ENCODE measurements at regions not wholly inside any gene's neighbourhood (a gene's known extent, or its start where the extent isn't known, plus 50 kb on each side); places are given as distances from the start of the nearest gene placed in this dataset.

DNA sequence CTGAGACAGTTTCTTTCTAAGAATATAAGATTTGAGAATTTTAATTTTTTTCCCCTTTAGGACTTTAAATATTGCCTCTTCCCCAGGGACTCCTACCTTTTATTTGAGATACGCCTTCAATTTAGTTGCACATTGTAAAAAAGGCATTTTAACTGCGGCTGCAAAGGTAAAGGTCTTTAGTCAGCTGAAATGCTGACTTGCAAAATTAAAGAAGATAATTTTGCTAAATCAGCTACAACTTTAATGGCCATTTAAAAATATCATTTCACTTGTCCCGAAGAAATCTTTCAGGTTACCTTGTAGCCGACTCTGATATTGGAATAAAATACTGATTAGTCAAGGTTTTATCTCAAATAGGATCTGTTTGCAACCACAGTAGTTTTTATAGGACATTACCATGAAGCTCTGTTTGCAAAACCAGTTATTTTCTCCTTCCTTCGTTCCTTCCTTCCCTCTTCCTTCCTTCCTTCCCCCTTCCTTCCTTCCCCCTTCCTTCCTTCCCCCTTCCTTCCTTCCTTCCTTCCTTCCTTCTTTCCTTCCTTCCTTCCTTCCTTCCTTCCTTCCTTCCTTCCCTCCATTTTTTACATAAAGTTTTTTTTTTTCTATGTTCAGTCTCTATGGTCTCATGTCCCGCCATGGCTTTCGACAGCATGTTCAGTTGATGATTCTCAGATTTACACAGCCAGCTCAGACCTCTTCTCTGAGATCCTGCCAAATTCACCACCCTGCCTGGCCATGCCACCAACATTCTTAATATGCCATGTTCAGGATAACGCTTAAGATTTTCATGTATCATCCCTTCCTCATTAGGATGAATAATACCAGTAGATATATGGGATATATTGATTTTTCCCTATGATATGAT lies 405.4 kb upstream of the PRKX start:
- TF ChIP-seq POLR2AphosphoS5 (IDR thresholded peaks at IDR 0.05; ENCODE audit: low read depth, low read length) (no peak), POLR2A (IDR thresholded peaks at IDR 0.05; ENCODE audit: low read depth, low read length) (no peak), PAX5 (IDR thresholded peaks at IDR 0.05; ENCODE audit: insufficient read depth, low read length, severe bottlenecking) (no peak), TAF1 (IDR thresholded peaks at IDR 0.05; ENCODE audit: low read depth, low read length) (no peak)

All from GM12891 (cell line).